WTC11 (cell line): ENCODE measurements at regions not wholly inside any gene's neighbourhood (a gene's known extent, or its start where the extent isn't known, plus 50 kb on each side); places are given as distances from the start of the nearest gene placed in this dataset.

Experiments used
- CTCF ChIP-seq: fragments of 200-600 bp; IDR thresholded peaks from 2 replicates; pipeline ENCODE4 v1.8.0; 2022; ENCODE audit warnings: antibody characterized with exemption
- JUN ChIP-seq: sonication (generic); formaldehyde crosslinking; IDR thresholded peaks from 2 replicates; pipeline ENCODE4 v1.8.0; 2023; ENCODE audit warnings: mild to moderate bottlenecking, missing genetic modification reagents
- MAX ChIP-seq: sonication (generic); formaldehyde crosslinking; IDR thresholded peaks from 2 replicates; pipeline ENCODE4 v1.8.0; 2022; ENCODE audit warnings: mild to moderate bottlenecking, missing genetic modification reagents
- NFYB ChIP-seq: sonication (generic); formaldehyde crosslinking; conservative IDR thresholded peaks from 2 replicates; pipeline ENCODE4 v1.8.0; 2022; ENCODE audit warnings: low read depth, missing genetic modification reagents
- NR1H2 ChIP-seq: sonication (generic); formaldehyde crosslinking; IDR thresholded peaks from 2 replicates; pipeline ENCODE4 v1.9.0; 2021; ENCODE audit warnings: mild to moderate bottlenecking, moderate library complexity, missing genetic modification reagents
- ZBTB43 ChIP-seq: sonication (generic); formaldehyde crosslinking; IDR thresholded peaks from 2 replicates; pipeline ENCODE4 v1.8.1; 2023; ENCODE audit warnings: mild to moderate bottlenecking, missing genetic modification reagents
- ZNF138 ChIP-seq: sonication (generic); formaldehyde crosslinking; conservative IDR thresholded peaks from 2 replicates; pipeline ENCODE4 v1.8.1; 2022; ENCODE audit warnings: mild to moderate bottlenecking, moderate library complexity, missing genetic modification reagents

GRCh38 chr6:19463925-19464324, 373.2 kb upstream of the ID4 start:
- TF ChIP-seq CTCF (no peak), NR1H2 (CRISPR knock-in tag) (no peak), NFYB (CRISPR knock-in tag) (no peak), ZNF138 (no peak), JUN (CRISPR knock-in tag) (no peak), MAX (CRISPR knock-in tag) (no peak), ZBTB43 (no peak)
